SK-N-SH treated with all-trans-retinoic acid at 6 μM for 48 hours (cell line): ENCODE measurements at regions not wholly inside any gene's neighbourhood (a gene's known extent, or its start where the extent isn't known, plus 50 kb on each side); places are given as distances from the start of the nearest gene placed in this dataset.

Experiments
- ARNTL ChIP-seq: fragments of 450-650 bp; formaldehyde crosslinking; IDR thresholded peaks from 2 replicates; pipeline ENCODE4 v1.5.0; 2020; ENCODE audit warnings: low read depth, mild to moderate bottlenecking, moderate library complexity, borderline replicate concordance
- CSRNP3 ChIP-seq: fragments of 250-450 bp; sonication (Bioruptor Pico); IDR thresholded peaks from 2 replicates; pipeline ENCODE4 v1.5.1; 2021; ENCODE audit warnings: mild to moderate bottlenecking, moderate library complexity
- ESRRG ChIP-seq: fragments of 250-450 bp; sonication (Bioruptor Pico); IDR thresholded peaks from 2 replicates; pipeline ENCODE4 v1.6.1; 2021; ENCODE audit warnings: mild to moderate bottlenecking
- ISL1 ChIP-seq: fragments of 250-450 bp; sonication (Bioruptor Pico); IDR thresholded peaks from 2 replicates; pipeline ENCODE4 v2.1.2; 2022; ENCODE audit warnings: mild to moderate bottlenecking, moderate library complexity
- PATZ1 ChIP-seq: fragments of 250-450 bp; sonication (Bioruptor Pico); IDR thresholded peaks from 2 replicates; pipeline ENCODE4 v1.8.0; 2020; ENCODE audit warnings: mild to moderate bottlenecking, moderate library complexity, borderline replicate concordance
- POU6F1 ChIP-seq: fragments of 250-450 bp; sonication (Bioruptor Pico); IDR thresholded peaks from 2 replicates; pipeline ENCODE4 v1.8.0; 2021; ENCODE audit warnings: low read depth, mild to moderate bottlenecking, moderate library complexity, borderline replicate concordance
- ZFP3 ChIP-seq: fragments of 250-450 bp; sonication (Bioruptor Pico); IDR thresholded peaks from 2 replicates; pipeline ENCODE4 v1.5.0; 2020; ENCODE audit warnings: mild to moderate bottlenecking, moderate library complexity
- ZFP30 ChIP-seq: fragments of 450-650 bp; formaldehyde crosslinking; IDR thresholded peaks from 2 replicates; pipeline ENCODE4 v1.5.0; 2022; ENCODE audit warnings: mild to moderate bottlenecking, moderate library complexity
- ZNF70 ChIP-seq: fragments of 450-650 bp; formaldehyde crosslinking; IDR thresholded peaks from 2 replicates; pipeline ENCODE4 v1.5.0; 2020; ENCODE audit warnings: mild to moderate bottlenecking, moderate library complexity

- TF ChIP-seq ZNF70 (CRISPR knock-in tag) (no peak), ARNTL (CRISPR knock-in tag) (no peak), CSRNP3 (no peak), PATZ1 (CRISPR knock-in tag) (no peak), ZFP3 (CRISPR knock-in tag) (no peak), ISL1 (CRISPR knock-in tag) (no peak), ZFP30 (CRISPR knock-in tag) (no peak), ESRRG (CRISPR knock-in tag) (no peak), POU6F1 (CRISPR knock-in tag) (no peak)
Observed at GRCh38 chr5:20956134-20956533, 968.1 kb upstream of the CDH18 start.
